SK-N-SH (cell line): ENCODE measurements at regions not wholly inside any gene's neighbourhood (a gene's known extent, or its start where the extent isn't known, plus 50 kb on each side); places are given as distances from the start of the nearest gene placed in this dataset.

Source experiments
- CTCF ChIA-PET: fragments of 300-600, 350-600 bp; formaldehyde crosslinking; extraction: SDS; loops from one replicate; lab custom pipeline; 2021; lab: Yijun Ruan, JAX
- POLR2A ChIA-PET: fragments of 350-600 bp; sonication (Branson Sonifier 250); formaldehyde crosslinking; extraction: SDS; loops from one replicate; lab custom pipeline; 2020; ENCODE audit warnings: antibody characterized with exemption, inconsistent platforms; lab: Yijun Ruan, JAX
- DNase-seq: peaks from one replicate; pipeline ENCODE4 v3.0.0; 2012
- H2AFZ ChIP-seq: fragments of 200-600 bp; sonication (generic); 2 replicates; pipeline ENCODE4 v1.8.1; 2016; ENCODE audit warnings: antibody characterized with exemption, mild to moderate bottlenecking, low read depth
- H3F3A ChIP-seq: fragments of 200-600 bp; sonication (generic); replicated peaks from 2 replicates; pipeline ENCODE3; 2016; ENCODE audit warnings: antibody characterized with exemption, mild to moderate bottlenecking; ENCODE audit not compliant: insufficient read depth
- H3K27ac ChIP-seq, 2 experiments: fragments of 200-500 bp in 1 of 2; fragments of 200-600 bp in 1 of 2; sonication (Bioruptor generic) in 1 of 2; sonication (generic), shearing (Covaris generic) in 1 of 2; 2 replicates each; pipeline versions ENCODE4 v1.5.1 to v1.6.1; 2014 to 2016; ENCODE audit warnings: low read depth in 2 of 2, inconsistent platforms in 1 of 2, low read length in 1 of 2, mild to moderate bottlenecking in 1 of 2, mixed read lengths in 1 of 2
- H3K27me3 ChIP-seq: fragments of 200-600 bp; sonication (generic), shearing (Covaris generic); 2 replicates; pipeline ENCODE4 v1.6.1; 2016; ENCODE audit warnings: mixed run types; ENCODE audit not compliant: insufficient read depth
- H3K36me3 ChIP-seq, 2 experiments: fragments of 200-500 bp in 1 of 2; fragments of 200-600 bp in 1 of 2; sonication (Bioruptor generic) in 1 of 2; sonication (generic) in 1 of 2; replicated peaks in 1 of 2; 2 replicates each; pipeline versions ENCODE3 to v1.5.1; 2014 to 2016; ENCODE audit warnings: low read length in 1 of 2, mild to moderate bottlenecking in 1 of 2; ENCODE audit not compliant: insufficient read depth in 2 of 2, control insufficient read depth in 1 of 2
- H3K4me1 ChIP-seq, 2 experiments: fragments of 200-500 bp in 1 of 2; fragments of 200-600 bp in 1 of 2; sonication (Bioruptor generic) in 1 of 2; sonication (generic), shearing (Covaris generic) in 1 of 2; 2 replicates each; pipeline versions ENCODE4 v1.5.1 to v1.6.1; 2014 to 2016; ENCODE audit warnings: low read depth in 1 of 2, low read length in 1 of 2, mixed run types in 1 of 2; ENCODE audit not compliant: insufficient read depth in 2 of 2, control insufficient read depth in 1 of 2
- H3K4me2 ChIP-seq: fragments of 200-600 bp; sonication (generic), shearing (Covaris generic); 2 replicates; pipeline ENCODE4 v1.6.1; 2017; ENCODE audit warnings: mixed run types
- H3K4me3 ChIP-seq, 2 experiments: fragments of 200-500 bp in 1 of 2; fragments of 200-600 bp in 1 of 2; sonication (Bioruptor generic) in 1 of 2; sonication (generic), shearing (Covaris generic) in 1 of 2; 2 replicates each; pipeline versions ENCODE4 v1.5.1 to v1.8.1; 2014 to 2016; ENCODE audit warnings: low read depth in 2 of 2, inconsistent platforms in 1 of 2, low read length in 1 of 2, mild to moderate bottlenecking in 1 of 2, mixed read lengths in 1 of 2, moderate library complexity in 1 of 2
- H3K79me2 ChIP-seq: fragments of 200-600 bp; sonication (generic); 2 replicates; pipeline ENCODE4 v1.8.1; 2017; ENCODE audit warnings: mild to moderate bottlenecking; ENCODE audit not compliant: insufficient read depth
- H3K9ac ChIP-seq: fragments of 200-600 bp; sonication (generic); 2 replicates; pipeline ENCODE4 v1.6.1; 2017; ENCODE audit warnings: mixed run types
- H3K9me2 ChIP-seq: fragments of 200-600 bp; sonication (generic); 2 replicates; pipeline ENCODE4 v1.6.1; 2017; ENCODE audit warnings: mixed run types
- H3K9me3 ChIP-seq: fragments of 200-600 bp; sonication (generic); 2 replicates; pipeline ENCODE4 v1.6.1; 2017; ENCODE audit warnings: mixed run types, mild to moderate bottlenecking, moderate library complexity
- H4K20me1 ChIP-seq: fragments of 200-600 bp; sonication (generic); 2 replicates; pipeline ENCODE4 v1.6.1; 2017; ENCODE audit warnings: mild to moderate bottlenecking, mixed run types; ENCODE audit not compliant: insufficient read depth
- CHD2 ChIP-seq: fragments of 150-350 bp; IDR thresholded peaks from 2 replicates; pipeline ENCODE4 v1.6.1; 2018; ENCODE audit warnings: low read length; ENCODE audit not compliant: partially characterized antibody
- CTCF ChIP-seq: fragments of 200-600 bp; sonication (generic); IDR thresholded peaks from 2 replicates; pipeline ENCODE4 v1.6.1; 2017; ENCODE audit warnings: antibody characterized with exemption, mild to moderate bottlenecking, moderate library complexity
- ELF1 ChIP-seq: IDR thresholded peaks from 2 replicates; pipeline ENCODE4 v1.4.0; 2012
- EZH2phosphoT487 ChIP-seq: fragments of 200-600 bp; sonication (generic); IDR thresholded peaks from 2 replicates; pipeline ENCODE4 v1.6.1; 2017; ENCODE audit warnings: low read depth, mixed run types, mild to moderate bottlenecking, antibody characterized with exemption, moderate library complexity, borderline replicate concordance
- FOXJ3 ChIP-seq: sonication (generic); formaldehyde crosslinking; IDR thresholded peaks from 2 replicates; pipeline ENCODE4 v1.5.1; 2020; ENCODE audit warnings: mild to moderate bottlenecking, missing genetic modification reagents
- GABPA ChIP-seq: IDR thresholded peaks from 2 replicates; pipeline ENCODE4 v1.4.0; 2012; ENCODE audit warnings: low read depth, mild to moderate bottlenecking
- GATA2 ChIP-seq: sonication (generic); formaldehyde crosslinking; IDR thresholded peaks from 2 replicates; pipeline ENCODE4 v1.5.0; 2020; ENCODE audit warnings: mild to moderate bottlenecking, missing genetic modification reagents
- IRF3 ChIP-seq: fragments of 150-350 bp; IDR thresholded peaks from 2 replicates; pipeline ENCODE4 v1.6.1; 2016; ENCODE audit warnings: mild to moderate bottlenecking, low read depth, low read length
- JUND ChIP-seq: IDR thresholded peaks from 2 replicates; pipeline ENCODE4 v1.4.0; 2012
- MEF2A ChIP-seq: IDR thresholded peaks from 2 replicates; pipeline ENCODE4 v1.4.0; 2012; ENCODE audit warnings: low read depth, borderline replicate concordance
- MXI1 ChIP-seq: IDR thresholded peaks from 2 replicates; pipeline ENCODE4 v1.6.1; 2012; ENCODE audit warnings: mild to moderate bottlenecking, low read depth, low read length, improper control_type of control experiment
- PBX3 ChIP-seq: IDR thresholded peaks from 2 replicates; pipeline ENCODE4; 2012
- RCOR1 ChIP-seq: fragments of 150-350 bp; IDR thresholded peaks from 2 replicates; pipeline ENCODE4 v1.6.1; 2017; ENCODE audit warnings: antibody characterized with exemption, low read length
- RXRA ChIP-seq: IDR thresholded peaks from 2 replicates; pipeline ENCODE4 v1.4.0; 2012; ENCODE audit warnings: low read depth, mild to moderate bottlenecking, borderline replicate concordance
- SMC3 ChIP-seq: IDR thresholded peaks from 2 replicates; pipeline ENCODE4 v1.6.1; 2012; ENCODE audit warnings: low read depth, low read length, improper control_type of control experiment
- TAF1 ChIP-seq: IDR thresholded peaks from 2 replicates; pipeline ENCODE4 v1.6.1; 2012; ENCODE audit warnings: low read depth, mild to moderate bottlenecking, low read length, moderate library complexity, borderline replicate concordance
- TEAD4 ChIP-seq: IDR thresholded peaks from 2 replicates; pipeline ENCODE4 v1.4.0; 2012; ENCODE audit warnings: mild to moderate bottlenecking, borderline replicate concordance; ENCODE audit not compliant: insufficient read depth
- USF2 ChIP-seq: fragments of 150-350 bp; IDR thresholded peaks from 2 replicates; pipeline ENCODE4 v1.6.1; 2017; ENCODE audit warnings: antibody characterized with exemption, low read length, low read depth, borderline replicate concordance
- YY1 ChIP-seq: IDR thresholded peaks from 2 replicates; pipeline ENCODE4 v1.4.0; 2012; ENCODE audit warnings: low read depth, mild to moderate bottlenecking
- WGBS: methylation state at CpG from one replicate; pipeline ENCODE4 v1.1.6; 2017; ENCODE audit warnings: low lambda C conversion rate; 5-methylcytosine and 5-hydroxymethylcytosine counted together
- TF ChIP-seq, protein P1 (sequence below): IDR thresholded peaks from 2 replicates; pipeline ENCODE4 v1.6.1; 2012; ENCODE audit warnings: mild to moderate bottlenecking, low read depth, low read length, moderate library complexity

DNA sequence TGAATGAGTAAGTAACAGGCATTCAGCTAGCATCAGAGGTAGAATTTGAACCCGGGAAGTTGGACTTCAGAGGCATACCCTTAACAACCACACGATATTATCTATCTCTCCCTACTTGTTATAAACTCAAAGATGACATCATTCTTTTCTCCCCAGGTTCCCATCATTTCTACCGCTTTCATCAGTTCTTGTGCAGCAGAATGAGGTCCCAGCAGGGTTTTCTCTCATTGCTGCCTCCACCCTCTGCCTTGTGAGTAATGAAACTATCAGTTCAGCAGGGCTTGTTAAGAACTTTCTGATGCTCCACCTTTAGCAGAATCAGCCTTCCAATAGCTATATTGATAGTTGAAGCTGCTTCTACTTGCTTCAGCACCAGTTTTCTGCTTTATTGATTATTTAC lies 487.5 kb upstream of the KCNMB2 start:
- TF ChIP-seq FOXJ3 (CRISPR knock-in tag), result no peak
- TF ChIP-seq TAF1, result no peak
- TF ChIP-seq TEAD4, result no peak
- TF ChIP-seq IRF3, result no peak
- no peak for TF ChIP-seq RCOR1
- no peak for TF ChIP-seq USF2
- no peak for TF ChIP-seq PBX3
- no peak for TF ChIP-seq SMC3
- no peak for TF ChIP-seq CHD2
- TF ChIP-seq, protein P1, sequence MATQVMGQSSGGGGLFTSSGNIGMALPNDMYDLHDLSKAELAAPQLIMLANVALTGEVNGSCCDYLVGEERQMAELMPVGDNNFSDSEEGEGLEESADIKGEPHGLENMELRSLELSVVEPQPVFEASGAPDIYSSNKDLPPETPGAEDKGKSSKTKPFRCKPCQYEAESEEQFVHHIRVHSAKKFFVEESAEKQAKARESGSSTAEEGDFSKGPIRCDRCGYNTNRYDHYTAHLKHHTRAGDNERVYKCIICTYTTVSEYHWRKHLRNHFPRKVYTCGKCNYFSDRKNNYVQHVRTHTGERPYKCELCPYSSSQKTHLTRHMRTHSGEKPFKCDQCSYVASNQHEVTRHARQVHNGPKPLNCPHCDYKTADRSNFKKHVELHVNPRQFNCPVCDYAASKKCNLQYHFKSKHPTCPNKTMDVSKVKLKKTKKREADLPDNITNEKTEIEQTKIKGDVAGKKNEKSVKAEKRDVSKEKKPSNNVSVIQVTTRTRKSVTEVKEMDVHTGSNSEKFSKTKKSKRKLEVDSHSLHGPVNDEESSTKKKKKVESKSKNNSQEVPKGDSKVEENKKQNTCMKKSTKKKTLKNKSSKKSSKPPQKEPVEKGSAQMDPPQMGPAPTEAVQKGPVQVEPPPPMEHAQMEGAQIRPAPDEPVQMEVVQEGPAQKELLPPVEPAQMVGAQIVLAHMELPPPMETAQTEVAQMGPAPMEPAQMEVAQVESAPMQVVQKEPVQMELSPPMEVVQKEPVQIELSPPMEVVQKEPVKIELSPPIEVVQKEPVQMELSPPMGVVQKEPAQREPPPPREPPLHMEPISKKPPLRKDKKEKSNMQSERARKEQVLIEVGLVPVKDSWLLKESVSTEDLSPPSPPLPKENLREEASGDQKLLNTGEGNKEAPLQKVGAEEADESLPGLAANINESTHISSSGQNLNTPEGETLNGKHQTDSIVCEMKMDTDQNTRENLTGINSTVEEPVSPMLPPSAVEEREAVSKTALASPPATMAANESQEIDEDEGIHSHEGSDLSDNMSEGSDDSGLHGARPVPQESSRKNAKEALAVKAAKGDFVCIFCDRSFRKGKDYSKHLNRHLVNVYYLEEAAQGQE, result no peak
- TF ChIP-seq CTCF, result no peak
- no peak for TF ChIP-seq ELF1
- TF ChIP-seq MXI1, result no peak
- no peak for TF ChIP-seq RXRA
- no peak for TF ChIP-seq EZH2phosphoT487
- no peak for TF ChIP-seq GABPA
- no peak for TF ChIP-seq MEF2A
- TF ChIP-seq YY1, result no peak
- TF ChIP-seq GATA2 (CRISPR knock-in tag), result no peak
- no peak for TF ChIP-seq JUND
- no peak for DNase-seq
- POLR2A ChIA-PET, result no interaction called here
- WGBS, result 85% methylated on average over 3 of the region's 3 CpGs
- no peak overlapping the region for H3K4me3 ChIP-seq
- H3F3A ChIP-seq, result peaks cover 4% of the 10 kb centered on the region
- H3K79me2 ChIP-seq, result no peaks in the 10 kb centered on the region
- CTCF ChIA-PET, result no interaction called here
- no peaks in the 10 kb centered on the region for H3K4me1 ChIP-seq
- H4K20me1 ChIP-seq, result no peaks in the 10 kb centered on the region
- no peak overlapping the region for H3K9ac ChIP-seq
- H2AFZ ChIP-seq, result no peak overlapping the region
- no peak overlapping the region for H3K27ac ChIP-seq
- no peaks in the 10 kb centered on the region; the same call in 1 of the 2 replicates for H3K9me3 ChIP-seq
- H3K36me3 ChIP-seq, result no peaks in the 10 kb centered on the region
- no peak overlapping the region for H3K4me2 ChIP-seq
- H3K27me3 ChIP-seq, result no peaks in the 10 kb centered on the region
- H3K9me2 ChIP-seq, result no peaks in the 10 kb centered on the region
